ENCODE measurements at regions not wholly inside any gene's neighbourhood (a gene's known extent, or its start where the extent isn't known, plus 50 kb on each side); places are given as distances from the start of the nearest gene placed in this dataset.
A peak's percentile ranks its signal among the peaks of the same experiment; 100 is the strongest.

DNA sequence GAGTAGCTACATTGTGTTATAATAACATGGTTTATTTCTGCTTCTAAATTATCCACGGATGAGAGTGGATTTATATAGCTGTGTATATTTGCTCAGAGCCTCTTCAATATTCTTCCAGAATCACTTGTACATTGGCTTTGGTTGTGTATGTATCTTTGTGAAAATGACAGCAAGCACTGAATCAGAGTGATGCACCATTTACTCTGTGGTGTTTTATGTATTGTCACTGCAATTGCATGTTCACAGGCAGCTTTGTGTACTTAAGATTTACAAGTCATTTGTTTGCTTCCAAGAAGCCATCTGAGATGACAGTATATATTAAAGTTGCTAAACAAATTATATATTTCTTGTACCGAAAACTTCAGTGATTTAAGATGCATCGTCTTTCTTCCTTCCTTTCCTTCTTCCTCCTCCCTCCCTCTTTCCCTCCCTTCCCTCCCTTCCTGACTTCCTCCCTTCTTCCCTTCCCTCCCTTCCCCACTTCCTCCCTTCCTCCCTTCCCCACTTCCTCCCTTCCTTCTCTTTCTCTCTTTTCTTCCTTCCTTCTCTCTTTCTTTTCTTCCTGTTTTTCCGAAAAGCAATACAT is 362.3 kb upstream of the GOLIM4 start:
- no peak for DNase-seq (ENCODE audit: low read depth)

DNA sequence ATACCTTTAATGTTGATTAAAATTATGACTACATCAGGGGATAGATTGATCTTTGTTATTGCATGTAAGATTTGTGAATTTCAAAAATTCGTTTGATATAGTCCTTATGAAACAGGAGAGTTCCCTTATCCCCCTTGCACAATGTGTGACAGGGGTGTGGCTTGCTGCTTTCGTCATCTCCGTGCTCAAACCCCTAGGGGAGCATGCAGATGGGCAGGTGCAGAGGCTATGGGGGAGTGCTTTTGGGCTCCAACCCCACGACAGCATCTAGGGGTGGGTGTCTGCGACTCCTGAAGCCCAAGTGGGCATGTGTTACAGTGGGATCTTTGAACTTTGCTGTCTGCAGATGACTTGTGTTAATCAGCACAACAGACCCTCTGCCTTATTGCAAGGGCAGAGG is 360.1 kb upstream of the GOLIM4 start:
- no peak for DNase-seq (ENCODE audit: low read depth)

DNA sequence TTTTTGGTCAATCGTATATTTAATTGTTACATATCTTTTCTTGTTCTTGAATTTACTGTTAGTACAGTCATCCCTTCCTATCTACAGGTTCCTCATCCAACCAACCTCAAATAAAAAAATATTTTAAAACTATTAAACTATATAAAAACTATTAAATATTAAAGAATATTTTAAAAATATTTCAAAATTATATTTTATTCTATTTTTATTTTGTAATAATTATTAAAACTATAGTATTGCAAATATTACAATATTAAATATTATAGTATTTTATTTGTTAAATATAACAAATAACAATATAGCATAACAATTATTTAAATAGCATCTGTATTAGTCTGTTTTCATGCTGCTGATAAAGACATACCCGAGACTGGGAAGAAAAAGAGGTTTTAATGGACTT is 357.9 kb upstream of the GOLIM4 start:
- no peak for DNase-seq (ENCODE audit: low read depth)

- no peak for DNase-seq (ENCODE audit: low read depth)
Observed at GRCh38 chr3:168443965-168444364, 348.2 kb upstream of the GOLIM4 start.

GRCh38 chr3:168442502-168442901 is 346.8 kb upstream of the GOLIM4 start:
- no peak for DNase-seq (ENCODE audit: low read depth)

DNA sequence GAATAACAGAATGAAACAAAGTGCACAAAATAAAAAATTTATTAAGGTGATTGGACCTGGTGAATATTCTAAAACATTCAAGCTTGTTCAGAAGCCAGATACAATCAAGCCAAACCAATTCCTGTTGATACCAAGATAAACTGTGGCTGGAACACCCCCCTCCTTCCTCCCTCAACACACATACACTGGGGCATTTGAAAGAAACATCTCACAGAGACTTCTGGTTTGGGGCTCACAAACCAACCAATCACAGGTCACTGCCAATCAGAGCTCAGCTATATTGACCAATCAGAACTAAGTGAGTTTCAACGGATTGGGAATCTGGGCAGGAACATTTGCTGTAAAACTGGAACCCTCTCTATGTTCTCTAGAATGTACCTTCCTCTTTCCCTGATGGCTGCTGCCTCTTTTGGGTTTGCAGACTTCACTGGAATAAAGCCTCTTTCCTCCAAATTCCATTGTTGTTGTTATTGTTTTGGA is 340.6 kb upstream of the GOLIM4 start:
- DNase-seq (ENCODE audit: low read depth) = no peak

DNA sequence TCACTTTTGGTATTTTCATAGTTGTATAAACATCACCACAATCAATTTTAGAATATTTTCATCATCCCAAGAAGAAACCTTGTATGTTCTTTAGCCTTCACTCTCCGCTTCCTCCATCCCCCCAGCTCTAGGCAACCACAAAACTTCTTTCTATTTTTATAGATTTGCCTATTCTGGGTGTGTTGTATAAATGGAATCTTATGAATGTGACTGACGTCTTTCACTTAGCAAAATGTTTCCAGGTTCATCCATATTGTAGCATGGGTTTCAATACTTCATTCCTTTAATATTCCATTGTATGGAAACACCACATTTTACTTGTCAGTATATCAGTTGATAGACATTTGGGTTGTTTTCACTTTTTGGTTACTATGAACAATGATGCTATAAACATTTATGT is 335.8 kb upstream of the GOLIM4 start:
- no peak for DNase-seq (ENCODE audit: low read depth)

DNA sequence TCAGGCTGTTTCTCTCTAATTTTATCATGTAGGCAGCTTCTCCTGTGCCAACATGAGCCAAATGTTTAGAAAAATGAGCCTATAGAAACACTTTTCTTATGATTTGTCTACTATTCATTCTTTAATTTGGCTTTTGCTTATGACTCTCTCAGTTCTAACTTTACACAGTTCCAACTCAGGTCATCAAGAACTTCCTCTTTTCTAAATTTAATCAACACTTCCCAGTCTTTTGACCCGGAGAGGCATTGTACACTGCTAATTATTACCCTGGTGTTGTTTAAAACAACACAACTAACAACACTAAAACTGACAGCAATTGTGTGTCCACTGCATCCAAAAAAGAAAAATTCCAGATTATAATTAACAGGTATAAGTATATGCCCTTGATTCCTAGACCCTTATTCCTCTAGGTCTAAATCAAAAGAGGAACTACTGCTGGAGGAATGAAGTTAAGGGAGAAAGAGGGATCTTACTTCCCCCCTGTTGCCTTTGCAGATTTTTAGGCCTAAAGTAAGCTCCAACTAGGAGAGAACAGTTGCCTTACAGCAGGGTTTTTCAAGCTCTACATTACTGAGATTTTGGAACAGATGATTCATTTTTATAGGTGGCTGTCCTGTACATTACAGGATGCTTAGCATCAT is 332.2 kb upstream of the GOLIM4 start:
- no peak for DNase-seq (ENCODE audit: low read depth)

- no peak for DNase-seq (ENCODE audit: low read depth)
Observed at GRCh38 chr3:168427156-168427555, 331.4 kb upstream of the GOLIM4 start.

DNA sequence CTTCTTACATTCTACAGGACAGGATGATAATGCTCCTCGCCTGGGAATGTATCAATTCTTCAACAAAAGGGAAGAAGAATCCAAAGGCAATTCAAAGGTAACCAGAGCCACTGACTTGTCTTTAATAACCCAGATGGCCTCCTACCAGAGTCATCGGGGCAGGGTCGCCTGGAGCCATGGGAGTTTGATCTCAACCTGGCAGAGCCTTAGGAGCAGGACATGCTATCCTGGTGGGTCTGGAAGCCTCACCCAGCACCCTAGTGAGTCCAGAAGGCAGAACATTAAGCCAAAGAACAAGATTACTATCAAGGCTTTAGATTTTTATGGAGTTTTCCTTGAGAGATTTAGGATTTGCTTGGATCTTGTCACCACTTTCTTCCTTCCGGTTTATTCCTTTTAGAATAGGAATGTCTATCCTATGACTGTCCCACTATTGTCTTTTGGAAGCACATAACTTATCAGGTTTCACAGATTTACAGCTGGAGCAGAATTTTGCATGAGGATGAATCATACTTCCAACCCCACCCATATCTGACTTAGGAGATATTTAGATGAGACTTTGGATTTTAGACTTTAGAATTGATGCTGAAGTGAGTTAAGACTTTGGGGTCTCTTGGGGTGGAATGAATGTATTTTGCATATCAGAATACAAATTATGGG is 330.3 kb upstream of the GOLIM4 start:
- no peak for DNase-seq (ENCODE audit: low read depth)

DNA sequence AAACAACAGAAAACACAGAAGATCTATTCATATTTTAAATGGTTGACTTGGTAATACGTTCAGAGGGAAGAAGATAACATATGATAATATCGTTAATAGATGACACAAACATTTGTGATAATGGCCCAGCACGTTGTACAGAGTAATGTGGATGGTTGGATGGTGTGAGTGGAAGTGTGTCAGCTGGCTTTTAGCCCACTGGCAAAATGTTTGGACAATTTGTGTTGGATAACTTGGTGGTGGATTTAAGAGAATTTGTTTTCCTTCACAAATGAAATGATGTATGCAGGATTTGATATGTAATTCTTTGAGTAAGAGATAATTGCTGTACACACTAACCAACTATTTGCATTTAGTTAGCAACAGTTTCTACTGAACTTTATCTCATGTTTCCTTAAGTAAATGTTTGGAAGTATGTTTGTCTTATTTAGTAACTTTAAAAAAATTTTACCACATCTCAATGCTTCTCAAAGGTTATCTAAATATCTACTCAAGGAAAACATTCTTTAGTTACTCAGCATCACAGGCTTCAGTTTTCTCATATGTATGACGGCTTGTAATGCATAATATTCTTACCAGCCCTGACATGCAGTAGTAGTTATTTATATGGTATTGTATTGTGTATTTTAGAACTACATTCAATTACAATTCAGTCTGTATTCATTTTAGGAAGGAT is 328.5 kb upstream of the GOLIM4 start:
- peak; percentile 16 for DNase-seq (ENCODE audit: low read depth)

- DNase-seq (ENCODE audit: low read depth) = no peak
Observed at GRCh38 chr3:168422843-168423242, 327.1 kb upstream of the GOLIM4 start.

- DNase-seq (ENCODE audit: low read depth) = no peak
Observed at GRCh38 chr3:168419091-168419490, 323.4 kb upstream of the GOLIM4 start.

- DNase-seq (ENCODE audit: low read depth) = no peak
Observed at GRCh38 chr3:168417016-168417415, 321.3 kb upstream of the GOLIM4 start.

DNA sequence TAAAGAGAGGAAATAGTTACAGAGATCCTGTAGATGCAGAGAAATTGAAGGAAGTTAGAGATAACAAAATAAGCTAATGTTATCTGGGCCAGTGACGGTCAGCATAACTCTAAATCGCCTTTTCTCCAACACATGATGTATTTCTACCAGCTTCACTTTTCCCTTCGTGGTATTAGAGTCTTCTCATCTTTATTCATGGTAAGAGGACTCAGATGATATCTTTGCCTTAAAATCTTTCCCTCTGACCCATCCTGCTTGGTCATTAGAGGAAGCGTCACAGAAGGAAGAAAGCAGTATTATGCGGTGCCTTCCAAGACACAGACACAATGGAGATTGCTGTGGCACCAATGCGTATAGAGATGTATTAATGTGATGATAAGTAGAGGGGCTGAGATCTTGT is 320.7 kb upstream of the GOLIM4 start:
- no peak for DNase-seq (ENCODE audit: low read depth)

GRCh38 chr3:168414149-168414548 is 318.4 kb upstream of the GOLIM4 start:
- no peak for DNase-seq (ENCODE audit: low read depth)

- no peak for DNase-seq (ENCODE audit: low read depth)
Observed at GRCh38 chr3:168407381-168407780, 311.7 kb upstream of the GOLIM4 start.

DNA sequence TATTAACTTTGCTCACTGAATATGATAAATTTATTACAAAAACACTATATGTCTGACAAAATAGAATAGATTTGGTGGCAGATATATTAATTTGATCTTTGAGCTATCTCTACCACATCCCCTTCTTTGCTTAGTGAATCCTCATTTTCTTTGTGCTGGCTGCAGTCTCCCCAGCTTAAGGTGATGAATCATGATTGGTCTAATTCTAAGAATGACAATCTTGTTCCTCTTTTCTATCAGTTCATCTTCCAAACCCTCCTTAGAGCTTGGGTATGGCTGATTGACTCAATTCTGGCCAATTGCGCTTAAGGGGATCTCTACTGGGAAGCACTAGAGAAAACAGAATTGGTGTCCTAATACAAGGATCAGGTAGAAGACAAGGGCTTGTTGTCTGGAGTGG is 309.6 kb upstream of the GOLIM4 start:
- DNase-seq (ENCODE audit: low read depth) = no peak

GRCh38 chr3:168398371-168399025 is 302.8 kb upstream of the GOLIM4 start:
- no peak for DNase-seq (ENCODE audit: low read depth)

DNA sequence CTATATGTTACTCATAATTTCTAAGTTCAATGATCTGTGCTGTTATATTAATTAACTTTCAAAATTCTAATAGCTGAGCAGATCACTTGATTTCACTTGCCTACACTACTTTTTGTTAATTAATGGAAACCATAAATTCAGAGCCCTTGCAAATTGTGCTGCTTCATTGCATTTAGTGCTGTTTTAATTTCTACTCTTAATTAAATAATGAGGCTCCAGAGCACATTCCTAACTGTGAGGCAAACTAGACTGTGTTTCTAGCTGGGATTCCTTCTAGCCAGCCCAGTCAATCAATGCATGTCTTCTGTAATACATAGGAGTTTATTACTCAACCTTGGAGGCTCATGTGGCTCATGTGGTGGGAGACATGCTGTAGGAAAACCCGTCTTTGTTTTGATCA is 301.1 kb upstream of the GOLIM4 start:
- no peak for DNase-seq (ENCODE audit: low read depth)

- DNase-seq (ENCODE audit: low read depth) = no peak
Observed at GRCh38 chr3:168395551-168395950, 299.8 kb upstream of the GOLIM4 start.

DNA sequence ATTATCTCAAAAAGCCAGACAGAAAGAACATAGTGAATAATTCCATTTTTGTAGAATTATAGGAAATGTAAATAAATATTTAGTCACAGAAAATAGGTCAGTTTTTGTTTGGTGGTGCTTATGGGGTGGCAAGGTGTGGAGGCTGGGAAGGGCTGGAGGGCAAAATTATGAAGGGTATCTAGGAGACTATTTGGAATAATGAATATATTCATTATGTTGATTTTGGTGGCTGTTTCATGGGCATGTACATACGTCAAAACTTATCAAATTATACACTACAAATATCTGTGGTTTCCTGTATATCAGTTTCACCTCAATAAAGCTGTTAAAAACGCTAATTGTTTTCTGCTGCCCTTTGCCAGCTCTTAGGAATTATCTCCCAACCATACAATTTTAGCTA is 298.7 kb upstream of the GOLIM4 start:
- no peak for DNase-seq (ENCODE audit: low read depth)

DNA sequence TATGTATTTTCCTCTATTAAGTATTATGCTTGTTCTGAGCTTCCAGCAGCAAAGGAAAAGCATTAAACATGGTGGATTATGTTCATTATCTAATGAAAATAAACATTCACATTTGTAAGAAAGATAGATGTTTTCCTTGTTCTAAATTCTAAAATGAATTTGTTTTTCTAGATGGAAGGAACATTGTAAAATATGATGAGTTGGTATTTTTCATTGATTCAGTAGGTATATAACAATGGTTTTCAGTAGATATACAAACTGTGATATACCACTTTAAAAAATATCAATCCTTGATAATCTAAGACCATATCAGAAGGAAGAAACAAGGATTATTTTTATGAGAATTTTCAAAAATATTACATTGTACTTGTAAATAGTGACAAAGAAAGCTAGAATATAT is 290.6 kb upstream of the GOLIM4 start:
- DNase-seq (ENCODE audit: low read depth) = no peak

All from fibroblast of gingiva (primary cell).